Uterus (tissue), 3 donors: ENCODE measurements at regions not wholly inside any gene's neighbourhood (a gene's known extent, or its start where the extent isn't known, plus 50 kb on each side); places are given as distances from the start of the nearest gene placed in this dataset.
"Not testable (repeated sequence)": the region's sequence is repeated elsewhere in the genome, so short reads cannot be mapped to it uniquely, and the experiment has no call there.

ENCODE experiments used
- DNase-seq, 2 donors: peaks; one replicate each; pipeline ENCODE4 v3.0.0-alpha.2; 2019 to 2020
- H3K27ac ChIP-seq, 2 donors: fragments of 200-600 bp; sonication (generic); 1 replicate in 1 of 2; 2 replicates in 1 of 2; pipeline ENCODE4 v1.5.1; 2016 to 2018
- H3K27me3 ChIP-seq, 2 donors: fragments of 200-600 bp; sonication (generic); one replicate each; pipeline ENCODE4 v1.5.1; 2018 to 2019; ENCODE audit warnings: control low read depth in 1 of 2
- H3K36me3 ChIP-seq, 2 donors: fragments of 200-600 bp; sonication (generic); one replicate each; pipeline ENCODE4 v1.5.1; 2019; ENCODE audit warnings: control low read depth in 1 of 2
- H3K4me1 ChIP-seq, 2 donors: fragments of 200-600 bp; sonication (generic); one replicate each; pipeline ENCODE4 v1.5.1; 2018 to 2019; ENCODE audit warnings: control low read depth in 1 of 2
- H3K4me3 ChIP-seq, 2 donors: fragments of 200-600 bp; sonication (generic); 1 replicate in 1 of 2; 2 replicates in 1 of 2; pipeline ENCODE4 v1.5.1; 2018 to 2019; ENCODE audit warnings: mild to moderate bottlenecking in 1 of 2
- H3K9me3 ChIP-seq, 2 donors: fragments of 200-600 bp; sonication (generic); one replicate each; pipeline ENCODE4 v1.5.1; 2019; ENCODE audit warnings: control low read depth in 1 of 2
- CTCF ChIP-seq, 4 experiments: fragments of 200-600 bp in 2 of 4; fragments of 450-650 bp in 2 of 4; sonication (generic) in 2 of 4; IDR thresholded peaks; one replicate each; pipeline ENCODE4 v1.5.1; 2016 to 2019; ENCODE audit warnings: antibody characterized with exemption in 4 of 4, mild to moderate bottlenecking in 2 of 4, moderate library complexity in 1 of 4
- POLR2A ChIP-seq, 2 donors: fragments of 450-650 bp; IDR thresholded peaks; one replicate each; pipeline ENCODE4 v1.6.1; 2016; ENCODE audit warnings: antibody characterized with exemption in 2 of 2, mild to moderate bottlenecking in 1 of 2, moderate library complexity in 1 of 2
- intact Hi-C: fragments of 100-400 bp; cut with DNase I; formaldehyde crosslinking; loops from one replicate; pipeline ENCODE4 v1.15.1; 2023; ENCODE audit warnings: low total_unique reads
- donor health status: DM: yes; HTN: yes; CAD: no.

GRCh38 chr4:87716371-87717265 lies 66.5 kb downstream of the DMP1 start:
- intact Hi-C loops: no loop called here
- H3K9me3 ChIP-seq: no peaks in the 10 kb centered on the region
- H3K4me3 ChIP-seq: no peak overlapping the region
- no peaks in the 10 kb centered on the region for H3K27me3 ChIP-seq
- TF ChIP-seq POLR2A (IDR thresholded peaks at IDR 0.05) (no peak), CTCF (IDR thresholded peaks at IDR 0.05) (no peak)
- no peaks in the 10 kb centered on the region for H3K36me3 ChIP-seq
- DNase-seq: peak; percentile 42 to 52
- no peaks in the 10 kb centered on the region for H3K4me1 ChIP-seq
- peak overlapping the region in 1 of 2 donors; percentile 3 for H3K27ac ChIP-seq

- TF ChIP-seq CTCF (IDR thresholded peaks at IDR 0.05): no peak
- TF ChIP-seq POLR2A (IDR thresholded peaks at IDR 0.05): no peak
- intact Hi-C loops: no loop called here
- Histone ChIP-seq H3K9me3 (no peaks in the 10 kb centered on the region), H3K4me3 (no peak overlapping the region), H3K27ac (no peak overlapping the region), H3K4me1 (no peaks in the 10 kb centered on the region), H3K27me3 (no peaks in the 10 kb centered on the region), H3K36me3 (no peaks in the 10 kb centered on the region)
- no peak for DNase-seq
Measured at GRCh38 chr4:87717276-87718031, 67.4 kb downstream of the DMP1 start.

DNA sequence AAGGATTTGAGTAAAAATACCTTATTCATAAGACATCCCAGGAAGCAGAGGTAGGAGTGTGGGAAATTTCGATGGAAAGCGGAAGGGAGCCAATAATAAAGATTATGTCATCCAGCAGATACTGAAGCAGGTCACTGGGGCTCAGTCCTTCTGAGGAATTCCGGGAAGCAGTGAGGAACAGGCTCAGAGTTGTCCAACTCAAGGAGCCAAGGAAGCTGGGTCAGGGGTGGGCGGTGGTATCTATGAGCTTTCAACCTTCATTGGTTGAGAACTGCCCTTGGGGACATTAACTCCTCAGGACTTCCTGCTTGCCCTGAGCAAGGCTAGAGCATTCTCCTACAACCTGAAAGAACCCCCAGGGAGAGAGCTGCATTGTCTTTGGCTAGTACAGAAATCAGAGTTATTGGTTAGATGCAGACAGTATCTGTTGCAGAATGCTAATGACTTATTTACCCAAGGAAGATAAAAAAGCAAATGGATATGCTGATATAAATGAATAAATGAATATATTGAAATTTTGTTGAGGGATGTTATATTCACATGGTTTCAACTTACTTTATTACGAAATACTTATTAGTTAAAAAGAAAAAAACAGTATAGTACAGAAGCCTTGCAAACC lies 68.2 kb downstream of the DMP1 start:
- H3K36me3 ChIP-seq: no peaks in the 10 kb centered on the region
- H3K9me3 ChIP-seq: no peaks in the 10 kb centered on the region
- no peak for DNase-seq
- H3K27me3 ChIP-seq: no peaks in the 10 kb centered on the region
- H3K4me3 ChIP-seq: no peak overlapping the region
- no peaks in the 10 kb centered on the region for H3K4me1 ChIP-seq
- intact Hi-C loops: no loop called here
- no peak overlapping the region for H3K27ac ChIP-seq
- TF ChIP-seq CTCF (IDR thresholded peaks at IDR 0.05) (no peak), POLR2A (IDR thresholded peaks at IDR 0.05) (no peak)

GRCh38 chr4:87720094-87720691 lies 70.1 kb downstream of the DMP1 start:
- intact Hi-C loops: no loop called here
- no peak for TF ChIP-seq CTCF (IDR thresholded peaks at IDR 0.05)
- TF ChIP-seq POLR2A (IDR thresholded peaks at IDR 0.05): no peak
- no peak for DNase-seq
- no peaks in the 10 kb centered on the region for H3K27me3 ChIP-seq
- no peak overlapping the region for H3K27ac ChIP-seq
- H3K4me1 ChIP-seq: no peaks in the 10 kb centered on the region
- no peak overlapping the region for H3K4me3 ChIP-seq
- no peaks in the 10 kb centered on the region for H3K9me3 ChIP-seq
- no peaks in the 10 kb centered on the region for H3K36me3 ChIP-seq

DNA sequence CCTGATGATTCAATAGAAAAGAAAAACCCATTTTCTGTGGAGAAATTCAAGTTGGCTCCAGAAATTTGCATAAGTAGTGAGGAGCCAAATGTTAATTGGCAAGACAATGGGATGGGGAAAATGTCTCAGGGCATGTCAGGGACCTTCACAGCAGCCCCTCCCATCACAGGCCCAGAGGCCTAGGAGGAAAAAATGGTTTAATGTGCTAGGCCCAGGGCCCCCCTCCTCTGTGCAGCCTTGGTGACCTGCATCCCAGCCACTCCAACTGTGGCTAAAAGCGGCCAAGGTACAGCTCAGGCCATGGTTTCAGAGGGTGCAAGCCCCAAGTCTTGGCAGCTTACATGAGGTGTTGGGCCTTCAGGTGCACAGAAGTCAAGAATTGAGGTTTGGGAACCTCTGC lies 74.1 kb upstream of the IBSP start:
- H3K27me3 ChIP-seq, intact Hi-C loops: not testable (repeated sequence)

More for the DNA sequence above, 74.1 kb upstream of the IBSP start:
- DNase-seq, H3K27ac ChIP-seq, H3K4me3 ChIP-seq, H3K4me1 ChIP-seq, H3K36me3 ChIP-seq, H3K9me3 ChIP-seq: not testable (repeated sequence)
